ENCODE measurements at regions not wholly inside any gene's neighbourhood (a gene's known extent, or its start where the extent isn't known, plus 50 kb on each side); places are given as distances from the start of the nearest gene placed in this dataset.

- intact Hi-C loops (cut with DNase I, micrococcal nuclease) = no loop called here
- ATAC-seq (no peak), DNase-seq (no peak)
These were observed 171.3 kb upstream of the SSTR4 start for GRCh38 chr20:22863826-22864225.

- DNase-seq = no peak
- intact Hi-C loops (cut with DNase I, micrococcal nuclease) = no loop called here
- ATAC-seq = no peak
These were observed 168.2 kb upstream of the SSTR4 start for GRCh38 chr20:22866812-22867341.

- ATAC-seq (no peak), DNase-seq (no peak)
- intact Hi-C loops (cut with DNase I, micrococcal nuclease) = no loop called here
These were observed 156.9 kb upstream of the SSTR4 start for GRCh38 chr20:22878166-22878565.

- intact Hi-C loops (cut with DNase I, micrococcal nuclease) = no loop called here
- no peak for DNase-seq
- ATAC-seq = no peak
These were observed 154.8 kb upstream of the SSTR4 start for GRCh38 chr20:22880277-22880676.

GRCh38 chr20:22887796-22888195 lies 147.3 kb upstream of the SSTR4 start:
- ATAC-seq (no peak), DNase-seq (no peak)
- intact Hi-C loops (cut with DNase I, micrococcal nuclease) = no loop called here

GRCh38 chr20:22890594-22891300 lies 144.4 kb upstream of the SSTR4 start:
- no peak for DNase-seq
- ATAC-seq = no peak
- intact Hi-C loops (cut with DNase I, micrococcal nuclease) = no loop called here

GRCh38 chr20:22901164-22901563 lies 133.9 kb upstream of the SSTR4 start:
- intact Hi-C loops (cut with DNase I, micrococcal nuclease) = no loop called here
- ATAC-seq (no peak), DNase-seq (no peak)

- intact Hi-C loops (cut with DNase I, micrococcal nuclease) = no loop called here
- no peak for DNase-seq
These were observed 133.2 kb upstream of the SSTR4 start for GRCh38 chr20:22901921-22902320.

GRCh38 chr20:22904386-22904785 lies 130.7 kb upstream of the SSTR4 start:
- intact Hi-C loops (cut with DNase I, micrococcal nuclease) = no loop called here
- no peak for DNase-seq
- no peak for ATAC-seq

More at GRCh38 chr20:22901921-22902320, 133.2 kb upstream of the SSTR4 start:
- ATAC-seq = no peak

- intact Hi-C loops (cut with DNase I, micrococcal nuclease) = no loop called here
- no peak for DNase-seq
- no peak for ATAC-seq
These were observed 130.2 kb upstream of the SSTR4 start for GRCh38 chr20:22904905-22905304.

GRCh38 chr20:22905658-22906057 lies 129.5 kb upstream of the SSTR4 start:
- intact Hi-C loops (cut with DNase I, micrococcal nuclease) = no loop called here
- ATAC-seq = no peak

GRCh38 chr20:22908437-22908836 lies 126.7 kb upstream of the SSTR4 start:
- no peak for ATAC-seq
- intact Hi-C loops (cut with DNase I, micrococcal nuclease) = no loop called here
- no peak for DNase-seq

More at GRCh38 chr20:22905658-22906057, 129.5 kb upstream of the SSTR4 start:
- DNase-seq = no peak

GRCh38 chr20:22908944-22909343 lies 126.2 kb upstream of the SSTR4 start:
- DNase-seq (no peak), ATAC-seq (no peak)
- intact Hi-C loops (cut with DNase I, micrococcal nuclease) = no loop called here

- no peak for ATAC-seq
- intact Hi-C loops (cut with DNase I, micrococcal nuclease) = no loop called here
- no peak for DNase-seq
These were observed 125.7 kb upstream of the SSTR4 start for GRCh38 chr20:22909436-22909835.

- DNase-seq = no peak
- intact Hi-C loops (cut with DNase I, micrococcal nuclease) = no loop called here
- no peak for ATAC-seq
These were observed 124.7 kb upstream of the SSTR4 start for GRCh38 chr20:22910287-22910852.

GRCh38 chr20:22914291-22914690 lies 120.8 kb upstream of the SSTR4 start:
- intact Hi-C loops (cut with DNase I, micrococcal nuclease) = no loop called here
- DNase-seq = no peak
- ATAC-seq = no peak

GRCh38 chr20:22915512-22915911 lies 119.6 kb upstream of the SSTR4 start:
- DNase-seq (no peak), ATAC-seq (no peak)
- intact Hi-C loops (cut with DNase I, micrococcal nuclease) = no loop called here

- intact Hi-C loops (cut with DNase I, micrococcal nuclease) = no loop called here
- ATAC-seq = peak; percentile 33
These were observed 118.9 kb upstream of the SSTR4 start for GRCh38 chr20:22916021-22916842.

GRCh38 chr20:22918286-22918983 lies 116.7 kb upstream of the SSTR4 start:
- DNase-seq (no peak), ATAC-seq (no peak)
- intact Hi-C loops (cut with DNase I, micrococcal nuclease) = no loop called here

More at GRCh38 chr20:22916021-22916842, 118.9 kb upstream of the SSTR4 start:
- peak in 1 of 2 donors; percentile 6 for DNase-seq
